IPS DF 6.9 (cell line): ENCODE measurements at regions not wholly inside any gene's neighbourhood (a gene's known extent, or its start where the extent isn't known, plus 50 kb on each side); places are given as distances from the start of the nearest gene placed in this dataset.

Source experiments
- DNase-seq: peaks from one replicate; pipeline ENCODE4 v3.0.0-alpha.2; 2013; ENCODE audit warnings: low read depth, low spot score
- H3K27ac ChIP-seq: one replicate; pipeline ENCODE4 v1.5.1; 2013; ENCODE audit warnings: low read length, control low read depth
- H3K27me3 ChIP-seq: 2 replicates; pipeline ENCODE4 v1.6.1; 2013; ENCODE audit warnings: mild to moderate bottlenecking, low read length; ENCODE audit not compliant: control insufficient read depth, insufficient read depth
- H3K36me3 ChIP-seq: 2 replicates; pipeline ENCODE4 v1.6.1; 2013; ENCODE audit warnings: low read length; ENCODE audit not compliant: control insufficient read depth, insufficient read depth
- H3K4me1 ChIP-seq: 2 replicates; pipeline ENCODE4 v1.6.1; 2013; ENCODE audit warnings: low read length; ENCODE audit not compliant: control insufficient read depth, insufficient read depth
- H3K4me3 ChIP-seq: 2 replicates; pipeline ENCODE4 v1.5.1; 2013; ENCODE audit warnings: mild to moderate bottlenecking, low read length
- H3K9me3 ChIP-seq: 2 replicates; pipeline ENCODE4 v1.6.1; 2013; ENCODE audit warnings: low read length, inconsistent platforms; ENCODE audit not compliant: control insufficient read depth, insufficient read depth
- WGBS: extraction: QIAGEN DNeasy Blood & Tissue Kit; methylation state at CpG from one replicate; pipeline ENCODE4 v1.1.7; 2013; ENCODE audit warnings: mixed read lengths, missing lambda C conversion rate; ENCODE audit not compliant: insufficient read length, insufficient coverage; 5-methylcytosine and 5-hydroxymethylcytosine counted together

- H3K27ac ChIP-seq, result no peak overlapping the region
- no peaks in the 10 kb centered on the region for H3K4me1 ChIP-seq
- no peak for DNase-seq
- no peaks in the 10 kb centered on the region for H3K36me3 ChIP-seq
- H3K9me3 ChIP-seq, result no peaks in the 10 kb centered on the region
- no peak overlapping the region for H3K4me3 ChIP-seq
- H3K27me3 ChIP-seq, result no peaks in the 10 kb centered on the region
- no CpG with 5 or more reads among the region's 2 CpGs for WGBS
Measured at GRCh38 chr4:11002961-11003360, 318.4 kb upstream of the CLNK start.

- no peak for DNase-seq
- no CpG with 5 or more reads among the region's 1 CpG for WGBS
- no peaks in the 10 kb centered on the region for H3K9me3 ChIP-seq
- H3K4me1 ChIP-seq, result no peaks in the 10 kb centered on the region
- no peaks in the 10 kb centered on the region for H3K36me3 ChIP-seq
- H3K27me3 ChIP-seq, result no peaks in the 10 kb centered on the region
- H3K4me3 ChIP-seq, result no peak overlapping the region
- H3K27ac ChIP-seq, result no peak overlapping the region
Measured at GRCh38 chr4:10998846-10999245, 314.3 kb upstream of the CLNK start.

- H3K27me3 ChIP-seq, result no peaks in the 10 kb centered on the region; the same call in 1 of the 2 replicates
- H3K4me1 ChIP-seq, result no peaks in the 10 kb centered on the region
- no peak overlapping the region for H3K27ac ChIP-seq
- no peak overlapping the region for H3K4me3 ChIP-seq
- no peaks in the 10 kb centered on the region for H3K9me3 ChIP-seq
- no peak for DNase-seq
- H3K36me3 ChIP-seq, result no peaks in the 10 kb centered on the region
- no CpG with 5 or more reads among the region's 2 CpGs for WGBS
Measured at GRCh38 chr4:10984815-10985214, 300.2 kb upstream of the CLNK start.

GRCh38 chr4:10983885-10984640 is 299.5 kb upstream of the CLNK start:
- H3K4me1 ChIP-seq, result no peaks in the 10 kb centered on the region
- no peaks in the 10 kb centered on the region for H3K36me3 ChIP-seq
- WGBS, result no CpG with 5 or more reads among the region's 9 CpGs
- H3K4me3 ChIP-seq, result no peak overlapping the region
- no peak overlapping the region for H3K27ac ChIP-seq
- no peaks in the 10 kb centered on the region; the same call in 1 of the 2 replicates for H3K27me3 ChIP-seq
- H3K9me3 ChIP-seq, result no peaks in the 10 kb centered on the region
- no peak for DNase-seq

- no CpG with 5 or more reads among the region's 2 CpGs for WGBS
- DNase-seq, result no peak
Measured at GRCh38 chr4:10983268-10983667, 298.7 kb upstream of the CLNK start.

GRCh38 chr4:10982305-10982704 is 297.7 kb upstream of the CLNK start:
- Histone ChIP-seq H3K27me3 (no peaks in the 10 kb centered on the region; the same call in 1 of the 2 replicates), H3K27ac (no peak overlapping the region), H3K9me3 (no peaks in the 10 kb centered on the region), H3K4me3 (no peak overlapping the region), H3K4me1 (no peaks in the 10 kb centered on the region), H3K36me3 (no peaks in the 10 kb centered on the region)
- DNase-seq, result no peak
- WGBS, result no CpG with 5 or more reads among the region's 2 CpGs

More at GRCh38 chr4:10983268-10983667, 298.7 kb upstream of the CLNK start:
- Histone ChIP-seq H3K27me3 (no peaks in the 10 kb centered on the region; the same call in 1 of the 2 replicates), H3K36me3 (no peaks in the 10 kb centered on the region), H3K4me1 (no peaks in the 10 kb centered on the region), H3K9me3 (no peaks in the 10 kb centered on the region), H3K4me3 (no peak overlapping the region), H3K27ac (no peak overlapping the region)

- no peaks in the 10 kb centered on the region; the same call in 1 of the 2 replicates for H3K27me3 ChIP-seq
- no peaks in the 10 kb centered on the region for H3K9me3 ChIP-seq
- H3K27ac ChIP-seq, result no peak overlapping the region
- no peak overlapping the region for H3K4me3 ChIP-seq
- no peak for DNase-seq
- H3K4me1 ChIP-seq, result no peaks in the 10 kb centered on the region
- H3K36me3 ChIP-seq, result no peaks in the 10 kb centered on the region
- no CpG with 5 or more reads among the region's 1 CpG for WGBS
Measured at GRCh38 chr4:10981576-10981975, 297.0 kb upstream of the CLNK start.

GRCh38 chr4:10981096-10981495 is 296.5 kb upstream of the CLNK start:
- Histone ChIP-seq H3K36me3 (no peaks in the 10 kb centered on the region), H3K4me1 (no peaks in the 10 kb centered on the region), H3K4me3 (no peak overlapping the region), H3K27me3 (no peaks in the 10 kb centered on the region; the same call in 1 of the 2 replicates), H3K27ac (no peak overlapping the region), H3K9me3 (no peaks in the 10 kb centered on the region)
- DNase-seq, result no peak
- no CpG with 5 or more reads among the region's 5 CpGs for WGBS

GRCh38 chr4:10979032-10979431 is 294.5 kb upstream of the CLNK start:
- H3K27ac ChIP-seq, result no peak overlapping the region
- no peaks in the 10 kb centered on the region for H3K36me3 ChIP-seq
- H3K9me3 ChIP-seq, result no peaks in the 10 kb centered on the region
- no peak overlapping the region for H3K4me3 ChIP-seq
- no peaks in the 10 kb centered on the region; the same call in 1 of the 2 replicates for H3K27me3 ChIP-seq
- no CpG with 5 or more reads among the region's 2 CpGs for WGBS
- DNase-seq, result no peak
- H3K4me1 ChIP-seq, result no peaks in the 10 kb centered on the region

- Histone ChIP-seq H3K4me3 (no peak overlapping the region), H3K27ac (no peak overlapping the region), H3K9me3 (no peaks in the 10 kb centered on the region), H3K36me3 (no peaks in the 10 kb centered on the region), H3K27me3 (no peaks in the 10 kb centered on the region; the same call in 1 of the 2 replicates), H3K4me1 (no peaks in the 10 kb centered on the region)
- WGBS, result no CpG with 5 or more reads among the region's 2 CpGs
- no peak for DNase-seq
Measured at GRCh38 chr4:10977534-10977933, 293.0 kb upstream of the CLNK start.

GRCh38 chr4:10974371-10974770 is 289.8 kb upstream of the CLNK start:
- 100% methylated on average over 4 of the region's 9 CpGs for WGBS
- no peaks in the 10 kb centered on the region; the same call in 1 of the 2 replicates for H3K27me3 ChIP-seq
- H3K27ac ChIP-seq, result no peak overlapping the region
- DNase-seq, result no peak
- no peak overlapping the region for H3K4me3 ChIP-seq
- H3K36me3 ChIP-seq, result no peaks in the 10 kb centered on the region
- no peaks in the 10 kb centered on the region for H3K9me3 ChIP-seq
- no peaks in the 10 kb centered on the region for H3K4me1 ChIP-seq
